ENCODE measurements at regions not wholly inside any gene's neighbourhood (a gene's known extent, or its start where the extent isn't known, plus 50 kb on each side); places are given as distances from the start of the nearest gene placed in this dataset.

- Histone ChIP-seq H3K36me3 (no peaks in the 10 kb centered on the region), H3K4me3 (no peak overlapping the region), H3K27me3 (no peaks in the 10 kb centered on the region), H3K9me3 (no peaks in the 10 kb centered on the region), H3K27ac (no peak overlapping the region), H3K4me1 (no peaks in the 10 kb centered on the region)
- 79% methylated on average over 1 of the region's 1 CpG for WGBS
- DNase-seq (ENCODE audit: low spot score in 2 of 2) = no peak
- TF ChIP-seq POLR2A (IDR thresholded peaks at IDR 0.05) (no peak), POLR2AphosphoS5 (IDR thresholded peaks at IDR 0.05) (no peak), EP300 (IDR thresholded peaks at IDR 0.05) (no peak), CTCF (IDR thresholded peaks at IDR 0.05) (no peak)
These were observed 259.1 kb downstream of the PDHA2 start for GRCh38 chr4:96099031-96099430.

GRCh38 chr4:96102541-96103026, 262.7 kb downstream of the PDHA2 start:
- Histone ChIP-seq H3K27me3 (no peaks in the 10 kb centered on the region), H3K4me3 (no peak overlapping the region), H3K9me3 (no peaks in the 10 kb centered on the region), H3K36me3 (no peaks in the 10 kb centered on the region), H3K4me1 (no peaks in the 10 kb centered on the region), H3K27ac (no peak overlapping the region)
- DNase-seq (ENCODE audit: low spot score in 2 of 2) = no peak
- TF ChIP-seq POLR2AphosphoS5 (IDR thresholded peaks at IDR 0.05) (no peak), EP300 (IDR thresholded peaks at IDR 0.05) (no peak), CTCF (IDR thresholded peaks at IDR 0.05) (no peak), POLR2A (IDR thresholded peaks at IDR 0.05) (no peak)
- WGBS = 89% methylated on average over 3 of the region's 3 CpGs

GRCh38 chr4:96103086-96103485, 263.2 kb downstream of the PDHA2 start:
- H3K27me3 ChIP-seq = no peaks in the 10 kb centered on the region
- no peak overlapping the region for H3K4me3 ChIP-seq
- H3K27ac ChIP-seq = no peak overlapping the region
- WGBS = 82% methylated on average over 5 of the region's 5 CpGs
- H3K4me1 ChIP-seq = no peaks in the 10 kb centered on the region
- no peaks in the 10 kb centered on the region for H3K9me3 ChIP-seq
- no peaks in the 10 kb centered on the region for H3K36me3 ChIP-seq
- TF ChIP-seq CTCF (IDR thresholded peaks at IDR 0.05) (no peak), EP300 (IDR thresholded peaks at IDR 0.05) (no peak), POLR2AphosphoS5 (IDR thresholded peaks at IDR 0.05) (no peak), POLR2A (IDR thresholded peaks at IDR 0.05) (no peak)
- no peak for DNase-seq (ENCODE audit: low spot score in 2 of 2)

GRCh38 chr4:96108146-96108545, 268.3 kb downstream of the PDHA2 start:
- H3K9me3 ChIP-seq = no peaks in the 10 kb centered on the region
- WGBS = 86% methylated on average over 1 of the region's 1 CpG
- no peaks in the 10 kb centered on the region for H3K4me1 ChIP-seq
- no peaks in the 10 kb centered on the region for H3K27me3 ChIP-seq
- no peak for TF ChIP-seq POLR2A (IDR thresholded peaks at IDR 0.05)
- TF ChIP-seq POLR2AphosphoS5 (IDR thresholded peaks at IDR 0.05) = no peak
- TF ChIP-seq CTCF (IDR thresholded peaks at IDR 0.05) = no peak
- TF ChIP-seq EP300 (IDR thresholded peaks at IDR 0.05) = no peak
- H3K27ac ChIP-seq = no peak overlapping the region
- no peak for DNase-seq (ENCODE audit: low spot score in 2 of 2)
- H3K36me3 ChIP-seq = no peaks in the 10 kb centered on the region
- H3K4me3 ChIP-seq = no peak overlapping the region

- H3K27ac ChIP-seq = no peak overlapping the region
- no peak for DNase-seq (ENCODE audit: low spot score in 2 of 2)
- no peak overlapping the region for H3K4me3 ChIP-seq
- H3K9me3 ChIP-seq = no peaks in the 10 kb centered on the region
- no peaks in the 10 kb centered on the region for H3K4me1 ChIP-seq
- TF ChIP-seq EP300 (IDR thresholded peaks at IDR 0.05) = no peak
- TF ChIP-seq POLR2AphosphoS5 (IDR thresholded peaks at IDR 0.05) = no peak
- no peaks in the 10 kb centered on the region for H3K36me3 ChIP-seq
- H3K27me3 ChIP-seq = no peaks in the 10 kb centered on the region
These were observed 272.7 kb downstream of the PDHA2 start for GRCh38 chr4:96112631-96113030.

- 79% methylated on average over 1 of the region's 1 CpG for WGBS
- TF ChIP-seq EP300 (IDR thresholded peaks at IDR 0.05) (no peak), CTCF (IDR thresholded peaks at IDR 0.05) (no peak), POLR2AphosphoS5 (IDR thresholded peaks at IDR 0.05) (no peak), POLR2A (IDR thresholded peaks at IDR 0.05) (no peak)
- Histone ChIP-seq H3K4me1 (no peaks in the 10 kb centered on the region), H3K4me3 (no peak overlapping the region), H3K27ac (no peak overlapping the region), H3K9me3 (no peaks in the 10 kb centered on the region), H3K27me3 (no peaks in the 10 kb centered on the region), H3K36me3 (no peaks in the 10 kb centered on the region)
- no peak for DNase-seq (ENCODE audit: low spot score in 2 of 2)
These were observed 280.3 kb downstream of the PDHA2 start for GRCh38 chr4:96120206-96120605.

Measured in suprapubic skin (tissue), 4 donors.